OCI-LY7 (cell line): ENCODE measurements at regions not wholly inside any gene's neighbourhood (a gene's known extent, or its start where the extent isn't known, plus 50 kb on each side); places are given as distances from the start of the nearest gene placed in this dataset.

ENCODE experiments used
- EZH2phosphoT487 ChIP-seq: fragments of 200-600 bp; sonication (generic); IDR thresholded peaks from 2 replicates; pipeline ENCODE4 v1.6.1; 2018; ENCODE audit warnings: low read depth, borderline replicate concordance, mild to moderate bottlenecking, mixed run types, antibody characterized with exemption, low read length, moderate library complexity, mixed read lengths
- TF ChIP-seq, protein P1 (sequence below): fragments of 200-600 bp; sonication (generic); conservative IDR thresholded peaks from 2 replicates; pipeline ENCODE4 v1.5.1; 2014; ENCODE audit warnings: mild to moderate bottlenecking, antibody characterized with exemption, low read length, moderate library complexity, mixed read lengths

DNA sequence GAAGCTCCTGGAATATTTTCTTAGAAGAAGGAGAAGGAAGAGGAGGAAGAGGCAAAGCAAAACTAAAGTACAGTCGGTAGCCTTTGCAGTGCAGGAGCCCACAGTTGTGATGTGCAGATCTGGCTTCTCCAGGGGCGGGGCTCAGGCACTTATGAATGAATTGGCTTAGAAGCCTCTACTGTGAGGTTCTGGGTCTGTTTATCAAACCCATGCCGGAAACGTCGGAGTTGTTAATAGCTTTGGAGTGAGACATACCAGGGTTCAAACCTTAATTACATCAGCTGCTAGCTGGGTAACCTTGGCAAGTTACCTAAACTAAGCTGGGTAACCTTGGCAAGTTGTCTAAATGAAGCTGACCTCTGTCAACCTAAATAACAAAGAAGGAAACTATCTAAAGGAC lies 89.3 kb upstream of the PITRM1 start:
- TF ChIP-seq, protein P1, sequence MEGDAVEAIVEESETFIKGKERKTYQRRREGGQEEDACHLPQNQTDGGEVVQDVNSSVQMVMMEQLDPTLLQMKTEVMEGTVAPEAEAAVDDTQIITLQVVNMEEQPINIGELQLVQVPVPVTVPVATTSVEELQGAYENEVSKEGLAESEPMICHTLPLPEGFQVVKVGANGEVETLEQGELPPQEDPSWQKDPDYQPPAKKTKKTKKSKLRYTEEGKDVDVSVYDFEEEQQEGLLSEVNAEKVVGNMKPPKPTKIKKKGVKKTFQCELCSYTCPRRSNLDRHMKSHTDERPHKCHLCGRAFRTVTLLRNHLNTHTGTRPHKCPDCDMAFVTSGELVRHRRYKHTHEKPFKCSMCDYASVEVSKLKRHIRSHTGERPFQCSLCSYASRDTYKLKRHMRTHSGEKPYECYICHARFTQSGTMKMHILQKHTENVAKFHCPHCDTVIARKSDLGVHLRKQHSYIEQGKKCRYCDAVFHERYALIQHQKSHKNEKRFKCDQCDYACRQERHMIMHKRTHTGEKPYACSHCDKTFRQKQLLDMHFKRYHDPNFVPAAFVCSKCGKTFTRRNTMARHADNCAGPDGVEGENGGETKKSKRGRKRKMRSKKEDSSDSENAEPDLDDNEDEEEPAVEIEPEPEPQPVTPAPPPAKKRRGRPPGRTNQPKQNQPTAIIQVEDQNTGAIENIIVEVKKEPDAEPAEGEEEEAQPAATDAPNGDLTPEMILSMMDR: no peak
- no peak for TF ChIP-seq EZH2phosphoT487
